GM12878 (cell line): ENCODE measurements at regions not wholly inside any gene's neighbourhood (a gene's known extent, or its start where the extent isn't known, plus 50 kb on each side); places are given as distances from the start of the nearest gene placed in this dataset.

Source experiments
- ATAC-seq: fragments of 200-7000 bp; cut with Tn5 transposase; 3 replicates; pipeline ENCODE4 v1.9.1; 2020; ENCODE audit warnings: mild to moderate bottlenecking, moderate library complexity
- BruUV-seq: library from RNA; stranded (reverse); fragments of 400-500 nt; replicated peaks from 2 replicates; lab custom pipeline; 2021; lab: Mats Ljungman, UMichigan
- CTCF ChIA-PET: fragments of 300-600 bp; sonication (Branson Sonifier 250); formaldehyde crosslinking; extraction: SDS; loops from one replicate; lab custom pipeline; 2021; ENCODE audit warnings: inconsistent platforms; lab: Yijun Ruan, JAX
- POLR2A ChIA-PET: fragments of 350-600 bp; formaldehyde crosslinking; extraction: SDS; loops from one replicate; lab custom pipeline; 2021; ENCODE audit warnings: inconsistent platforms; lab: Charles Lee
- RAD21 ChIA-PET: fragments of 300-600 bp; sonication (Branson Sonifier 250); formaldehyde crosslinking; loops from one replicate; lab custom pipeline; 2023; ENCODE audit warnings: antibody characterized with exemption; ENCODE audit not compliant: unreplicated experiment; lab: Charles Lee
- SMC1A ChIA-PET: fragments of 300-600 bp; sonication (Branson Sonifier 250); formaldehyde crosslinking; loops from one replicate; lab custom pipeline; 2023; ENCODE audit not compliant: unreplicated experiment, uncharacterized antibody; lab: Charles Lee
- DNase-seq: peaks from one replicate; pipeline ENCODE4 v3.0.0-alpha.2; 2011; ENCODE audit warnings: low read depth, low spot score
- FAIRE-seq: peaks from 3 replicates; lab custom pipeline; 2011; peaks lifted over from hg19 to GRCh38; lab: Jason Lieb, UNC
- H2AFZ ChIP-seq: 2 replicates; pipeline ENCODE4 v1.6.0; 2011; ENCODE audit warnings: low read depth, low read length, control low read depth; ENCODE audit not compliant: control insufficient read depth
- H3K27ac ChIP-seq: 2 replicates; pipeline ENCODE4 v1.5.1; 2011; ENCODE audit warnings: control low read depth; ENCODE audit not compliant: control insufficient read depth, insufficient read depth
- H3K27me3 ChIP-seq, 2 experiments: replicated peaks in 1 of 2; 2 replicates each; pipeline versions ENCODE4 v1.6.0 to v1.6.1; 2011; ENCODE audit warnings: low read length in 1 of 2; ENCODE audit not compliant: control insufficient read depth in 2 of 2, insufficient read depth in 2 of 2
- H3K36me3 ChIP-seq, 2 experiments: 2 replicates each; pipeline ENCODE4 v1.5.1; 2011; ENCODE audit warnings: low read length in 1 of 2; ENCODE audit not compliant: control insufficient read depth in 2 of 2, insufficient read depth in 2 of 2
- H3K4me1 ChIP-seq: 2 replicates; pipeline ENCODE4 v1.6.1; 2011; ENCODE audit warnings: mild to moderate bottlenecking, low read length, moderate library complexity, mixed read lengths; ENCODE audit not compliant: control insufficient read depth, insufficient read depth
- H3K4me2 ChIP-seq: 2 replicates; pipeline ENCODE4 v1.6.0; 2011; ENCODE audit warnings: control low read depth; ENCODE audit not compliant: control insufficient read depth, insufficient read depth
- H3K4me3 ChIP-seq: fragments of 200-600 bp; sonication (generic); 2 replicates; pipeline ENCODE4 v1.5.1; 2016
- H3K79me2 ChIP-seq: 2 replicates; pipeline ENCODE4 v1.6.0; 2011; ENCODE audit warnings: low read length; ENCODE audit not compliant: control insufficient read depth, insufficient read depth
- H3K9ac ChIP-seq: 2 replicates; pipeline ENCODE4 v1.8.0; 2011; ENCODE audit warnings: low read length, control low read depth, mixed read lengths; ENCODE audit not compliant: control insufficient read depth, insufficient read depth
- H3K9me3 ChIP-seq: replicated peaks from 3 replicates; pipeline ENCODE4 v1.5.1; 2011; ENCODE audit warnings: mild to moderate bottlenecking, low read length; ENCODE audit not compliant: control insufficient read depth, insufficient read depth
- H4K20me1 ChIP-seq: 2 replicates; pipeline ENCODE4 v1.6.0; 2011; ENCODE audit not compliant: control insufficient read depth, insufficient read depth
- CUX1 ChIP-seq: IDR thresholded peaks from 2 replicates; pipeline ENCODE4 v1.6.1; 2012; ENCODE audit warnings: improper control_type of control experiment, low read depth, low read length; ENCODE audit not compliant: insufficient replicate concordance
- HDGF ChIP-seq: fragments of 450-650 bp; IDR thresholded peaks from 2 replicates; pipeline ENCODE4 v1.6.1; 2016; ENCODE audit warnings: antibody characterized with exemption
- LARP7 ChIP-seq: fragments of 450-650 bp; IDR thresholded peaks from 2 replicates; pipeline ENCODE4 v1.6.1; 2017; ENCODE audit warnings: mild to moderate bottlenecking
- MYC ChIP-seq: IDR thresholded peaks from 2 replicates; pipeline ENCODE4 v1.6.1; 2011; ENCODE audit warnings: mild to moderate bottlenecking, low read length, moderate library complexity, inconsistent platforms; ENCODE audit not compliant: insufficient read depth, insufficient replicate concordance, insufficient read length, severe bottlenecking
- RAD21 ChIP-seq: IDR thresholded peaks from 2 replicates; pipeline ENCODE4 v1.6.1; 2011; ENCODE audit warnings: mild to moderate bottlenecking, low read depth, low read length, moderate library complexity; ENCODE audit not compliant: insufficient read depth
- SREBF1 ChIP-seq: IDR thresholded peaks from 2 replicates; pipeline ENCODE4 v1.6.1; 2012; ENCODE audit warnings: mild to moderate bottlenecking, low read length
- ZZZ3 ChIP-seq: IDR thresholded peaks from 2 replicates; pipeline ENCODE4 v1.6.1; 2011; ENCODE audit warnings: low read depth; ENCODE audit not compliant: control insufficient read depth, insufficient read length
- WGBS: methylation state at CpG from one replicate; pipeline ENCODE4 v1.1.6; 2016; ENCODE audit warnings: low lambda C conversion rate; ENCODE audit not compliant: insufficient replicate concordance, insufficient coverage; ENCODE audit errors: missing lambda C conversion rate; 5-methylcytosine and 5-hydroxymethylcytosine counted together
- in situ Hi-C: fragments of 300-500 bp; cut with MboI; formaldehyde crosslinking; loops from 9 replicates; pipeline ENCODE4 v1.14.3; 2018; ENCODE audit warnings: mixed read lengths
- intact Hi-C: fragments of 100-400 bp; cut with micrococcal nuclease; formaldehyde crosslinking; loops from one replicate; pipeline ENCODE4 v1.14.2; 2022; ENCODE audit not compliant: unreplicated experiment
- TF ChIP-seq, protein P1 (sequence below): IDR thresholded peaks from 2 replicates; pipeline ENCODE4 v1.6.1; 2011; ENCODE audit warnings: borderline replicate concordance, low read depth, mild to moderate bottlenecking, moderate library complexity, mixed read lengths, low read length; ENCODE audit not compliant: insufficient read depth; ENCODE audit errors: extremely low read length
- TF ChIP-seq, protein P2 (sequence below): IDR thresholded peaks from 2 replicates; pipeline ENCODE4 v1.6.1; 2011; ENCODE audit warnings: low read depth, low read length, improper control_type of control experiment, borderline replicate concordance
- TF ChIP-seq, protein P3 (sequence below): fragments of 450-650 bp; formaldehyde crosslinking; IDR thresholded peaks from 2 replicates; pipeline ENCODE4 v1.5.0; 2022; ENCODE audit warnings: mild to moderate bottlenecking, missing genetic modification characterization

DNA sequence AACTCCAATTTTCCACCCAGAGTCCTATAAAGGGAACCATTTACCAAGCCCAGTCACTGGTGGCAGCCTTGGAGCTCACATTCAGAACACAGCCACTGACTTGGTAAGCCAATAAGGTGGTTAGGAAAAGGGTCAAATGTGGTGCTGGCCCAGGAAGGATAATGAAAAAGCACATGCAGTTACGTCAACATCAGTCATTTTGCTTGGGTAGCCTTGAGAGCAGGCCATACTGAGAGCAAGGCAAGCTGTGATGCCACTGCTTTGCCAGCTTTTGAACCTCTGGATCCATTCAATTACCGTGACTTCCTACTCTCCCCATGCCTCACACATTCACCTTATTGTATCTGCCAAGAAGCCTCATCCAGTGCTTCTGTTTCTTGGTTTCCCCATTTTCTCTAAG, 253.6 kb downstream of the OPA1 start:
- DNase-seq: no peak
- ChIA-PET RAD21 (no interaction called here), POLR2A (no interaction called here), SMC1A (no interaction called here), CTCF (no interaction called here)
- Histone ChIP-seq H3K27ac (no peak overlapping the region), H3K79me2 (no peaks in the 10 kb centered on the region), H3K4me3 (no peak overlapping the region), H2AFZ (no peak overlapping the region), H3K9ac (no peak overlapping the region), H3K9me3 (peaks cover 2% of the 10 kb centered on the region; the same call in 1 of the 3 replicates), H3K27me3 (no peaks in the 10 kb centered on the region), H3K4me2 (no peak overlapping the region), H3K36me3 (no peaks in the 10 kb centered on the region), H3K4me1 (peaks cover 10% of the 10 kb centered on the region), H4K20me1 (no peaks in the 10 kb centered on the region)
- 55% methylated on average over 2 of the region's 2 CpGs for WGBS
- intact Hi-C loops (no loop called here), in situ Hi-C loops (no loop called here)
- no TSS peak for BruUV-seq
- no peak for ATAC-seq
- TF ChIP-seq, protein P1, sequence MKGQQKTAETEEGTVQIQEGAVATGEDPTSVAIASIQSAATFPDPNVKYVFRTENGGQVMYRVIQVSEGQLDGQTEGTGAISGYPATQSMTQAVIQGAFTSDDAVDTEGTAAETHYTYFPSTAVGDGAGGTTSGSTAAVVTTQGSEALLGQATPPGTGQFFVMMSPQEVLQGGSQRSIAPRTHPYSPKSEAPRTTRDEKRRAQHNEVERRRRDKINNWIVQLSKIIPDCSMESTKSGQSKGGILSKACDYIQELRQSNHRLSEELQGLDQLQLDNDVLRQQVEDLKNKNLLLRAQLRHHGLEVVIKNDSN: no peak
- TF ChIP-seq CUX1 (no peak), LARP7 (no peak), SREBF1 (no peak), MYC (no peak), ZZZ3 (no peak), RAD21 (no peak), HDGF (no peak)
- TF ChIP-seq, protein P2, sequence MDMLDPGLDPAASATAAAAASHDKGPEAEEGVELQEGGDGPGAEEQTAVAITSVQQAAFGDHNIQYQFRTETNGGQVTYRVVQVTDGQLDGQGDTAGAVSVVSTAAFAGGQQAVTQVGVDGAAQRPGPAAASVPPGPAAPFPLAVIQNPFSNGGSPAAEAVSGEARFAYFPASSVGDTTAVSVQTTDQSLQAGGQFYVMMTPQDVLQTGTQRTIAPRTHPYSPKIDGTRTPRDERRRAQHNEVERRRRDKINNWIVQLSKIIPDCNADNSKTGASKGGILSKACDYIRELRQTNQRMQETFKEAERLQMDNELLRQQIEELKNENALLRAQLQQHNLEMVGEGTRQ: no peak
- TF ChIP-seq, protein P3, sequence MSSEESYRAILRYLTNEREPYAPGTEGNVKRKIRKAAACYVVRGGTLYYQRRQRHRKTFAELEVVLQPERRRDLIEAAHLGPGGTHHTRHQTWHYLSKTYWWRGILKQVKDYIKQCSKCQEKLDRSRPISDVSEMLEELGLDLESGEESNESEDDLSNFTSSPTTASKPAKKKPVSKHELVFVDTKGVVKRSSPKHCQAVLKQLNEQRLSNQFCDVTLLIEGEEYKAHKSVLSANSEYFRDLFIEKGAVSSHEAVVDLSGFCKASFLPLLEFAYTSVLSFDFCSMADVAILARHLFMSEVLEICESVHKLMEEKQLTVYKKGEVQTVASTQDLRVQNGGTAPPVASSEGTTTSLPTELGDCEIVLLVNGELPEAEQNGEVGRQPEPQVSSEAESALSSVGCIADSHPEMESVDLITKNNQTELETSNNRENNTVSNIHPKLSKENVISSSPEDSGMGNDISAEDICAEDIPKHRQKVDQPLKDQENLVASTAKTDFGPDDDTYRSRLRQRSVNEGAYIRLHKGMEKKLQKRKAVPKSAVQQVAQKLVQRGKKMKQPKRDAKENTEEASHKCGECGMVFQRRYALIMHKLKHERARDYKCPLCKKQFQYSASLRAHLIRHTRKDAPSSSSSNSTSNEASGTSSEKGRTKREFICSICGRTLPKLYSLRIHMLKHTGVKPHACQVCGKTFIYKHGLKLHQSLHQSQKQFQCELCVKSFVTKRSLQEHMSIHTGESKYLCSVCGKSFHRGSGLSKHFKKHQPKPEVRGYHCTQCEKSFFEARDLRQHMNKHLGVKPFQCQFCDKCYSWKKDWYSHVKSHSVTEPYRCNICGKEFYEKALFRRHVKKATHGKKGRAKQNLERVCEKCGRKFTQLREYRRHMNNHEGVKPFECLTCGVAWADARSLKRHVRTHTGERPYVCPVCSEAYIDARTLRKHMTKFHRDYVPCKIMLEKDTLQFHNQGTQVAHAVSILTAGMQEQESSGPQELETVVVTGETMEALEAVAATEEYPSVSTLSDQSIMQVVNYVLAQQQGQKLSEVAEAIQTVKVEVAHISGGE (CRISPR knock-in tag): no peak
- no peak for FAIRE-seq
